HUES48 (cell line): ENCODE measurements at regions not wholly inside any gene's neighbourhood (a gene's known extent, or its start where the extent isn't known, plus 50 kb on each side); places are given as distances from the start of the nearest gene placed in this dataset.
"Not testable (repeated sequence)": the region's sequence is repeated elsewhere in the genome, so short reads cannot be mapped to it uniquely, and the experiment has no call there.

Experiments used
- H3K27ac ChIP-seq: one replicate; pipeline ENCODE4 v1.7.0; 2013; ENCODE audit warnings: low read depth, low read length, inconsistent platforms
- H3K27me3 ChIP-seq: 2 replicates; pipeline ENCODE4 v1.6.1; 2013; ENCODE audit warnings: mild to moderate bottlenecking, low read length; ENCODE audit not compliant: control insufficient read depth, insufficient read depth
- H3K36me3 ChIP-seq: 2 replicates; pipeline ENCODE4 v1.6.1; 2013; ENCODE audit warnings: low read length; ENCODE audit not compliant: control insufficient read depth, insufficient read depth
- H3K4me1 ChIP-seq: 2 replicates; pipeline ENCODE4 v1.6.1; 2013; ENCODE audit warnings: mild to moderate bottlenecking, low read length; ENCODE audit not compliant: control insufficient read depth, insufficient read depth
- H3K4me3 ChIP-seq: 2 replicates; pipeline ENCODE4 v1.5.1; 2013; ENCODE audit warnings: mild to moderate bottlenecking, low read depth, low read length
- H3K9ac ChIP-seq: 2 replicates; pipeline ENCODE4 v1.6.1; 2013; ENCODE audit warnings: mild to moderate bottlenecking, low read depth, low read length, moderate library complexity
- H3K9me3 ChIP-seq: 2 replicates; pipeline ENCODE4 v1.6.1; 2013; ENCODE audit warnings: low read length; ENCODE audit not compliant: control insufficient read depth, insufficient read depth

DNA sequence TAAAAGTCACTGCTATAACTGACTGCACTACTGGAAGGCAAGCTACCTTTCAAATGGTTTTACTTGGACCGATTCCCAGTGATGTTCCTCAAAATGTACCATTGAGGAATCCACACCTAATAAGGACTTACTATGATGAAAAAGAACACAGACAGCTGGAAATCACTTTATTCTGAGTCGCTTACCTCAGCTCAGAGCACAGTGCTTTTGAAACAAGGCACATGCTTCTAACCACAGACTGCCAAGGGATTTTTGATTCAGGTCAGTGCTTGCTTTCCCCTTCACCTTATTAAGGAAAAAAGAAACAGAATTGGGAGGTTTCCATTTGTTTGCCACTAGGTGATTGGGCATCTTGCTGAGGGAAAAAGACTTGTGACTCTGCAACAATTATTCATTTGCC, 707.5 kb upstream of the FSHR start:
- no peak overlapping the region for H3K4me3 ChIP-seq
- no peak overlapping the region for H3K9ac ChIP-seq
- H3K9me3 ChIP-seq: no peaks in the 10 kb centered on the region
- no peaks in the 10 kb centered on the region for H3K27me3 ChIP-seq
- H3K4me1 ChIP-seq: no peaks in the 10 kb centered on the region
- H3K27ac ChIP-seq: no peak overlapping the region
- H3K36me3 ChIP-seq: no peaks in the 10 kb centered on the region

DNA sequence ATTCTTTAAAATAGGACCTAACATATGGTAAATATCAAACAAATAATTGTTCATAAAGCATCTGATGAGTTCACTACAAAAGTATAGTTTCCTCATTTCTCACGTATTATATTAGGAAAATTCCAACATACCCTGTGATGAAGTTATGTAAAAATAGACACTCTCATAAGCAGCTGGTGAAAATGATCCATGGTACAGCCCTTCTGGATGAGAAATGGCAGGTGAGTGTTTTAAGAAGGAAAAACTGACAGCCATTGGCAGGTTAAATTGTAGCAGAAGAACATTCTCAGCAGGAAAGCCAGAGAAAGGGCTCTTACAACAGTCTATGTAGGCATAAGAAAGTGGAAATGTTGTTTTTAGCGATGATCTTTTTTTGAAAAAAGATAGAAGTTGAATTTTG, 706.5 kb upstream of the FSHR start:
- Histone ChIP-seq H3K27ac (no peak overlapping the region), H3K9ac (no peak overlapping the region), H3K27me3 (no peaks in the 10 kb centered on the region), H3K4me3 (no peak overlapping the region), H3K4me1 (no peaks in the 10 kb centered on the region), H3K9me3 (no peaks in the 10 kb centered on the region), H3K36me3 (no peaks in the 10 kb centered on the region)

DNA sequence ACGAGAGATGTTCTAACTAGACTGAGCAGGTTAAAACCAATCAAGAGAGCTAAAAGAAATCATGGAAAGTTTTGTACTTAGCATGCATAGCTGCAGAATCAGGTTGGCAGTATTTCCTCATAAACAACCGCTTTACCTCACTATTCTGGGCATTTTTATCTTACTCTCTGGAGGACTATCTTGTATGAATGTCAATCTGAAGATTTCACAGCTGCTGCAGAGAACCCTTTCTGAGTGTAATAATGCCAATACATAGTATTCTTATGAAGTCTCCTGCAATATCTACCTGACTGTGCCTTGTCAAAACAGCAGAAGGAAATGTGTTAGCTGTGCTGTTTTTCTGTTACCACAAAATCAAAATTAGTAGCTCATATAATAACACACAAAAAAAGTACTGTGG, 705.9 kb upstream of the FSHR start:
- Histone ChIP-seq H3K9me3 (no peaks in the 10 kb centered on the region), H3K4me1 (no peaks in the 10 kb centered on the region), H3K9ac (no peak overlapping the region), H3K27me3 (no peaks in the 10 kb centered on the region), H3K4me3 (no peak overlapping the region), H3K36me3 (no peaks in the 10 kb centered on the region), H3K27ac (no peak overlapping the region)

DNA sequence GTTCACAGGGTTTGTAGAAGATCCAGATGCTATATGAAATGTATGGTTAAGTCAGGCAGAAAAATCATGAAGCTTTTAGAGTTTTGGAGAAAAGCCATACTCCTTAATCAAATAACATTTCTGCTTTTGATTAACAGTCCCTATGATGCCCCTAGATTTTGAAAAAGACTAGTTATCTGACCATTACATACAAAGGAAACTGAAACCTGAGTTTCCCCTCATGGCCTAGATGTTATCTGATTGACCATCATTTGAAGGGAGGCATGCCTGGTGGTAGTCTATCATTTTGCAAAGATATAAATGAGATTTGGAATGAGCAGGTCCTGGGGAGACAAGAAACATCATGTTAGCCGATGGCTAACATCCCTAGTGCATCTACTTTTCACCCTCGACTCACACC, 704.3 kb upstream of the FSHR start:
- Histone ChIP-seq H3K27ac (no peak overlapping the region), H3K36me3 (no peaks in the 10 kb centered on the region), H3K4me1 (no peaks in the 10 kb centered on the region), H3K9ac (no peak overlapping the region), H3K27me3 (no peaks in the 10 kb centered on the region), H3K9me3 (no peaks in the 10 kb centered on the region), H3K4me3 (no peak overlapping the region)

DNA sequence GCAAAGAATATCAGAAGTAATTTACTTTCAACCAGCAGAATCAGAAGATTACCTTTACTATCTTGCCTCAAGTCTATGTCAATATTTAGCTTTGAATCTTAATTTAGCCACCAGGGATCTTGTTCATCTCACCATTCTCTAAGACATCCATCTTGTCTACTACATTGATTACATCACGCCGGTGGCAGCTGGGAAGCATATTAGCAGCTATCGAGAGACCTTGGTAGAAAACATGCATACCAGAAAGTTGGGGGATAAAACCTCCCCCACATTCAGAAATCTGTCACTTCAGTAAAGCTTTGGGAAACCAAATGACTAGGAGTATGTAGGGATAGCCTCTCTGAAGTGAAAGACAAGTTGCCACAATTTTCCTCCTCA, 703.8 kb upstream of the FSHR start:
- no peaks in the 10 kb centered on the region for H3K9me3 ChIP-seq
- H3K27ac ChIP-seq: no peak overlapping the region
- no peaks in the 10 kb centered on the region for H3K36me3 ChIP-seq
- H3K4me1 ChIP-seq: no peaks in the 10 kb centered on the region
- no peak overlapping the region for H3K9ac ChIP-seq
- no peak overlapping the region for H3K4me3 ChIP-seq
- no peaks in the 10 kb centered on the region for H3K27me3 ChIP-seq

DNA sequence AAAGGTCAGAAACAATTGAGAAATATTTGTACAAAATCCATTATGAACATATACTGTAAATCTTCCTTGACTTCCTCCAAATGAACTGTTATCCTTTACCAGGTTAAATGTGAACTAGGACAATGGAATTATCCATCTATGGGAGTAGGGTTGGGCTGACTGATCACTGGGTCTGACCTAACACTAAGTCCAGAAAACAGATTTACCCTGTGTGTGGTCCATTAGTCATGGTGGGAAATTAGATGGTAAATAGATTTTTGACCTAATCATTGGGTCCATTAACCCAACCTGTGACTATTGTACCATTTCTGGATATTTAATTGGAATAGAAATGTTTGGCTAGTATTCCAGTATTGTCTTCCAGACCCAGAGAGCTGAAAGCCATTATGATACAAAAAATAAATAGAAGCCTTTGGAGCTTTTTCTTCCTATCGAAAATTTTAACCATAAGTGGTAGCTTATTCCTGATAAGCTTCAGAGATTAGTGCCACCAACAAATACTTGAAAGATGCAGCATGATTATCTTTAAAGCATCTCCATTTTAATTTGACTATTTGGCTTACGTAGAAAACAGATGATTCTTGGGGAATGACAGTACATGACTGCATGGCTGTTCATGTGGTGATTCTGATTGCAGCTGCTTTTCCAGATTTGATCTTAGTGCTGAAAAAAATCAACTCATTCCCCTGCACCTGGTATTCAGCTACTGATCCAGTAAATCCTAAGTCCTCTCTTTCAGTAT, 703.2 kb upstream of the FSHR start:
- no peaks in the 10 kb centered on the region for H3K36me3 ChIP-seq
- no peak overlapping the region for H3K4me3 ChIP-seq
- H3K27ac ChIP-seq: no peak overlapping the region
- H3K9me3 ChIP-seq: no peaks in the 10 kb centered on the region
- H3K4me1 ChIP-seq: no peaks in the 10 kb centered on the region
- no peaks in the 10 kb centered on the region for H3K27me3 ChIP-seq
- H3K9ac ChIP-seq: no peak overlapping the region

DNA sequence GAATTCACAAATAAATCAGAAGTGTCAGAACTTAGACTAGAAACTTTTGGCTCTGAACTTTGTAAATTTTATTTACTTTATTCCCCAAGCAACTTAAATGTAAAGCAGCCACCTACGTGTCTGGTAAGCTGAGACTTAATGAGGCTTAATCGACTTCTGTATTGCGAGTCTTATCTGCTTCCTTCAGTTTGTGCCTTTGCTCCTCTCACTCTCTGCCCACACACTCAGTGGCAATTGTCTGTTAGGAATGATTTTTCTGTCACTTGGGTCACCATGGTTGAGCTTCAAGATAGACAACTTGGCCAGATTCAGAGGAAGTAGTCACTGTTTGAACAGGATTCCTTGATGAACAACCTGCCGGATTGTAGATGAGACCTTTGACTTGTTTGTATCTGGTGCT, 691.4 kb upstream of the FSHR start:
- H3K36me3 ChIP-seq: no peaks in the 10 kb centered on the region
- H3K27me3 ChIP-seq: no peaks in the 10 kb centered on the region
- H3K9ac ChIP-seq: no peak overlapping the region
- no peaks in the 10 kb centered on the region for H3K9me3 ChIP-seq
- H3K27ac ChIP-seq: no peak overlapping the region
- 0 out of 2 replicates have a peak, but pooled peaks cover 8% of the 10 kb centered on the region for H3K4me1 ChIP-seq
- no peak overlapping the region for H3K4me3 ChIP-seq

DNA sequence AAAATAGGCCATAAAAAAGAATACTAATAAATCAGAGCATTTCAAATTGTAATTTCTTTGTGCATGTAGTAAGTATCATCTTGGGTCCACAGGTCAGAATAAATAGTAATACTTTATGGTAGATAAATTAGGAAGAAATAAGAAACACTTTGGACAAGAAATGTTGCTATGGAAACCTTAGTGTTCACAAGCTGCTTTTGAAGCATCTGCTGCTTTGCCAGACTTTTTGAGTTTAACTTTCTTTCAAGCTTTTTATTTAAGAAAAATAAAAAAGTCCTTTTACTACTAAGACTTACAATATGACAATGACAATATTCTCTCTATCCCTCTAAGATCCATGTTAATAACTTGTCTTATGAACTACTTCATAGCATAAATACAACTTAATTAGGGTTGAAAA, 690.7 kb upstream of the FSHR start:
- Histone ChIP-seq H3K9me3 (no peaks in the 10 kb centered on the region), H3K4me1 (0 out of 2 replicates have a peak, but pooled peaks cover 8% of the 10 kb centered on the region), H3K27me3 (no peaks in the 10 kb centered on the region), H3K27ac (no peak overlapping the region), H3K36me3 (no peaks in the 10 kb centered on the region), H3K9ac (no peak overlapping the region), H3K4me3 (no peak overlapping the region)

DNA sequence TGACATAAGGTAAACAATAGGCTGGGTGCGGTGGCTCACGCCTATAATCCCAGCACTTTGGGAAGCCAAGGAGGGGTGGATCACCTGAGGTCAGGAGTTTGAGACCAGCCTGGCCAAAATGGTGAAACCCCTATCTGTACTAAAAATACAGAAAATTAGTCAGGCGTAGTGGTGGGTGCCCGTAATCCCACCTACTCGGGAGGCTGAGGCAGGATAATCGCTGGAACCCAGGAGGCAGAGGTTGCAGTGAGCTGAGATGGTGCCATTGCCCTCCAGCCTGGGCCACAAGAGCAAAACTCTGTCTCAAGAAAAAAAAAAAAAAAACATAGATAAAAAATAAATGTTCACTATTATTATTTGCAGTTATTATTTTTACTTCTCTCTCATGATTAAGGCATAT, 689.8 kb upstream of the FSHR start:
- not testable (repeated sequence) for H3K4me3 ChIP-seq, H3K36me3 ChIP-seq, H3K9ac ChIP-seq, H3K27ac ChIP-seq, H3K4me1 ChIP-seq, H3K9me3 ChIP-seq, H3K27me3 ChIP-seq

DNA sequence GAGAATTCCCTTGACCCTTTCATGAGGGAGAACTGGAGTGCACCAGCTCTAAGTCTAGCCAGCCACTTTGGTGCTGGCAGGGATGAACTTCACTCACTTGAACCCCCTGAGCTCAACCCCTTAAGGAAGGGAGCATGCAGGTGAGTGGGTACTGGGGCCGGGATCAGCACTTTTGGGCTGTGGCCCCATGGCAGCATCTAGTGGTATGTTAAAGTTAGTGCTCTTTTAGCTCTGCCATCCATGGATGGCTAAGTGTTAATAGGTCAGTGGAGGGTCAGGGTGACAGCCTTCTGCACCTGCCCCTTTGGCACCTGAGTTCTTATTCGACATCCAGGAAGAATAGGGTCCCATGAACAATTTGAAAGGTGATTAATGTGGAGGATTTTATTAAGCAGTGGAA, 689.0 kb upstream of the FSHR start:
- Histone ChIP-seq H3K9ac (no peak overlapping the region), H3K4me3 (no peak overlapping the region), H3K4me1 (peaks cover 12% of the 10 kb centered on the region; the same call in 1 of the 2 replicates), H3K27ac (no peak overlapping the region), H3K27me3 (no peaks in the 10 kb centered on the region), H3K9me3 (no peaks in the 10 kb centered on the region), H3K36me3 (no peaks in the 10 kb centered on the region)

DNA sequence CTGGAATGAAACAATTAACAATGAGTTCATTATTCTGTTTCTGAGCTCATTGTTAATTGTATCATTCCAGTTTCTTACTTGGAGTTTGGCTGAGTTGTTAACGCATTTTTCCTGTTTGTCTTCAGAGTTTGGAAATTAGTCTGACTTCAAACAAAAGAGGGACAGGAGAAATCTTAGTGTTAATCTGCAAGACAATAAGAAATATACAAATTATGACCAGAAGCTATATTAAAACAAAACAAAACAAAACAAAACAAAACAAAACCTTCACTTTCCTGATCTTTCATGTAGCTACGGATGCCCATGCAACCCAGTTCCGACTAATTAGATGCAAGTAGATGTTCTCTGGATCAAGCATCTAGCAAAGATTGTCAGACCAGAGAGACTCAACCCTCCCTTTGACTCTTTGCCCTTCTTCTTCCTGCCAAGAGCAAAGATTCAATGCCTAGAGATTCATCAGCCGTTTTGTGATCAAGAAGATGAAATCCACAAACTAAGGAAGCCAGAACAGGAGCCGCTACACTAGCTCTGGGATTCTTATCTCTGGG, 686.2 kb upstream of the FSHR start:
- Histone ChIP-seq H3K36me3 (no peaks in the 10 kb centered on the region), H3K27ac (no peak overlapping the region), H3K4me3 (no peak overlapping the region), H3K9me3 (no peaks in the 10 kb centered on the region), H3K9ac (no peak overlapping the region), H3K27me3 (no peaks in the 10 kb centered on the region), H3K4me1 (peaks cover 4% of the 10 kb centered on the region; the same call in 1 of the 2 replicates)
